ENCODE measurements at regions not wholly inside any gene's neighbourhood (a gene's known extent, or its start where the extent isn't known, plus 50 kb on each side); places are given as distances from the start of the nearest gene placed in this dataset.
A peak's percentile ranks its signal among the peaks of the same experiment; 100 is the strongest.

DNA sequence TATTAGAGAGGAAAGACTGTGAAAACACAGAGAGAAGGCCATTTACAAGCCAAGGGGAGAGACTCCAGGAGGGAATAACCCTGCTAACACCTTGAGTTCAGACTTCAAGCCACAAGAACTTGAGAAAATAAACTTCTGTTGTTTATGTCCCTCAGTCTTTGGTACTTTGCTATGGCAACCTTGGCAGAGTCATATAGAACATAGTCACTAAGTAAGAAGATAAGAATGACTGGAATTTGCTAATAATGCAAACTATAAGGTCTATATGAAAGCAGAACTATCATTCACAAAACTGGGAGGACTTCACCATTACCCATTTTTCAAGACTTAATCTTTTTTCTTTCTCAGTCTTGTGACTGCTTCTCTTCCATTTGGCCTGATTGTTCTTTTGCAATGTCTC is 767.3 kb upstream of the ADAMTS5 start:
- DNase-seq: no peak

DNA sequence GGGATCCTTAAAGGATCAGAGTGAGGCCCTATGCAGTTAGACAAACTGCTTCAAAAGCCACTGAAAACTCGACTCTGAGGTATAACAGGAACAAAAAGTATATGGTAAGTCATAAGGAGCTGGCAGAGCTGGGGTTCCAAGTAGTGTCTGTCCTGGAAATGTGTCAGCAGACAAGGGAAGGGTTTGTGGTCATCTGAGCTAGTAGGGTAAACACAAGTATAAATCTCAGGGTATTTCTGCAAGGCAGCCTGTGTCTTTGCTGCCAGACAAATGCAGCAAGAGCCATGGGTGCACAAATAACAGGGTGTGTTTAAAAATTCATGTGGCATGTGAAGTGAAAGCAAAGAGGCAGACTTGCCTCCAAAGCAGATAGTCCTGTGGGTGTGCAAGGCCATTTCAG is 759.0 kb upstream of the ADAMTS5 start:
- DNase-seq: no peak

- DNase-seq: no peak
These were observed 755.2 kb upstream of the ADAMTS5 start for GRCh38 chr21:27722095-27722494.

DNA sequence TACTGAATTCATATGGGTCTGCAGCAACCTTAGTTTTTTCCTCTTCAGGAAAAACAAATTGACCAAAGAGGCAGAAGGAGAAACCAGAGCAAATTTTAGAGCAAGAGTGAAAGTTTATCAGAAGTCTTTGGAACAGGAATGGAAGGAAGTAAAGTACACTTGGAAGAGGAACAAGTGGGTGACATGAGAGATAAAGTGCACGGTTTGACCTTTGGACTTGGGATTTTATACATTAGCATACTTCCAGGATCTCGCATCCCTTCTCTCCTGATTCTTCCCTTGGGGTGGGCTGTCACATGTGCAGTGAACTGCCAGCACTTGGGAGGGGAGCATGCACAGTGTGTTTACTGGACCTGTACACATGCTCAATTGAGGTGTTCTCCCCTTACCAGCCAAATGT is 754.8 kb upstream of the ADAMTS5 start:
- no peak for DNase-seq

DNA sequence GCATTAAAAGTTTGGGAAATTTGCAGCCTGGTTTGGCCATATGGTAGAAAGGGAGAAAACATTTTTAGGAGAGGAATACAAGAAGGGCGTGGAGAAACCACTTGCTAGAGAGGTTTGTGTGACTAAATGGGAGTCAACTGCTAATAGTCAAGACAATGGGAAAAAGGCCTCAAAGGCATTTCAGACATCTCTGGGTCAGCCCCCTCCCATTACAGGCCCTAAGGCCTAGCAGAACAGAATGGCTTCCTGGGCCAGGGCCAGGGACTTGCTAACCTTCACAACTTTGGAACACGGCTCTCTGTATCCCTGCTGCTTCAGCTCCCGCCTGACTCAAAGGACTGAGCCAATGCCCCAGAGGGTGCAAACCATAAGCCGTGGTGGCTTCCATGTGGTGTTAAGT is 752.3 kb upstream of the ADAMTS5 start:
- no peak for DNase-seq

GRCh38 chr21:27715131-27715530 is 748.2 kb upstream of the ADAMTS5 start:
- DNase-seq: no peak

- no peak for DNase-seq
These were observed 746.5 kb upstream of the ADAMTS5 start for GRCh38 chr21:27713154-27714109.

- DNase-seq: no peak
These were observed 737.8 kb upstream of the ADAMTS5 start for GRCh38 chr21:27704567-27705166.

DNA sequence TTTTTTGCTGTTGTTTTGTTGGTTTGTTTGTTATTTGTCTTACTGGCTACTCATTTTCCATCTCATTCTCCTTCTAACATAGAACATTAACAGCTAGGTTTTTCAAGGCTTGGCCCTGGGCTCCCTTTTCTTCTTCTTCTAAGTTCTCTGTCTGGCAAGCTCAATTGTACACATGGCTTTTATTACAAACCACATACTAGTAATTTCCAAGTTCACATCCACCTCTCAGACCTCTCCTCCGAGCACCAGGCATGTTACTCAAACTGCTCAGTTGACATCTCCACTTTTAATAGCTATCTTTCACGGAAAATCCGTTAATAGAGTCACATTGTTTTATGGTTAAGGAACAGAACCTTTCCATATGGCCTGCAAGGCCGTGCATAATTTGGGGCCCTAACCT is 736.9 kb upstream of the ADAMTS5 start:
- DNase-seq: no peak

- DNase-seq: peak; percentile 67 to 79
These were observed 734.2 kb upstream of the ADAMTS5 start for GRCh38 chr21:27700974-27701614.

DNA sequence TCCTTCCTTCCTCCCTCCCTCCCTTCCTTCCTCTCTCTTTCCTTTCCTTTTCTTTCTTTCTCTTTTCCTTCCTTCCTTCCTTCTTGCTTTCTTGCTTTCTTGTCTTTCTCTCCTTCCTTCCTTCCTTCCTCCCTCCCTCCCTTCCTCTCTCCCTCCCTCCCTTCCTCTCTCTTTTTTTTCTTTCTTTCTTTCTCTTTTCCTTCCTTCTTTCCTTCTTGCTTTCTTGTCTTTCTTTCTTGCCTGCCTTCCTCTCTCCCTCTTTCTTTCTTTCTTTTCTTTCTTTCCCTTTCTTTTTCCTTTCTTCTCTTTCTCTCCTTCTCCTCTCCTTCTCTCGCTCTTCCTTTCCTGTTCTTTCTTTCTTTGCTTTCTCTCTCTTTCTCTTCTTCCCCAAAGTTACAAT is 728.4 kb upstream of the ADAMTS5 start:
- no peak for DNase-seq

- DNase-seq: no peak
These were observed 727.8 kb upstream of the ADAMTS5 start for GRCh38 chr21:27694667-27695066.

GRCh38 chr21:27693376-27693775 is 726.5 kb upstream of the ADAMTS5 start:
- no peak for DNase-seq

GRCh38 chr21:27691516-27691915 is 724.6 kb upstream of the ADAMTS5 start:
- no peak for DNase-seq

DNA sequence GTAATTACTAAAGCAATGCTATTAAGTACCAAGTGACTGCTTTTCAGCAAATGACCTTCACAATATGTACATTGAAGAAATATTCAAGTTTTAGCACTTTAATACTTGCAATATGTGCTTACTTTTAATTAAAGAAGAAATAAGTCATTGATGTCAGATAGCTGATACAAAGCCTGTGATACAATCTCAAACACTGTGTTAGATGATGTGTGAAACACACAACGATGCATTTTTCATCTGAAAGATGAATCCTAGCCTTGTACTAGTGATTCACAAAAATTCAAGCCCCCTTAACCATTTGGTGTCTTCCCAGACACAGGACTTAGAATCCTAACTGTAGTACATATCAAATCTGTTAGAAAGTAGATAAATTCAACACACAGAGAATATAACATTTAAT is 724.1 kb upstream of the ADAMTS5 start:
- no peak for DNase-seq

GRCh38 chr21:27690426-27690825 is 723.5 kb upstream of the ADAMTS5 start:
- DNase-seq: no peak

- DNase-seq: no peak
These were observed 721.9 kb upstream of the ADAMTS5 start for GRCh38 chr21:27688773-27689172.

DNA sequence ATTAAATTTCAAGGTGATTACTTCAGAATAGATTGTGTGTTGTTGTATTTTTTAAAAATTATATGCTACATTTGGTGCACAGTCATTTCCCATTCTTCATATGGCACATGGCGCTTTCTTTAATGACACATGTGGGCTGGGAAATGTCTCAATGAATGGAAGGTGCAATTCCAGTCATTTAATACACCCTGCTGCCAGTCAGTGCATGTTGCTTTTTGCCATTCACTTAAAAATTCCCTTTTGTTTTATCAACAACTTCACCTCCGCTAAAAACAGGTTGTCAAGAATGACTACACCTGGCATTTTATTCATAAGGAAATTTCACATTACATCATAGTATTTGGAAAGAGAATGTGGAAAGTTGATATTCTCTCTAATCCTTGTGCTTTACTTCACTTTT is 716.4 kb upstream of the ADAMTS5 start:
- no peak for DNase-seq

DNA sequence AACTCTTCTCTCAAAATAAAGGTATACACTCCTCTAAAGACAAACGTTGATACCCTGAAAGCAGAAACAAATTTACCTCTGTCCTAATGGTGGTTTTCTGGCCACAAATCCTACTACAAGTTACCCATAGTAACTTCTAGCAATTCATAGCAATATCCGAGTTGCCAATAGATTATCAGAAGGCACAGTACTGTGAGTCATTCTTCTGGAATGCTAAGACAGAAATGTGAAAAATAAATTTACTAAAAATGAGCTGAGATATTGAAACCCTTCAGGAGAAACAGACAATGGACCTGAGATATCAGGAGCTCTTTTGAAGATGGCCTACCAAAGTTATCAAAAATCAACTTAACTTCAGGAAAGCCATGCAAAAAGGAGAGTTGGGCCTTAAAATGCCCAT is 715.0 kb upstream of the ADAMTS5 start:
- no peak for DNase-seq

- DNase-seq: no peak
These were observed 714.1 kb upstream of the ADAMTS5 start for GRCh38 chr21:27681038-27681437.

GRCh38 chr21:27680181-27680580 is 713.3 kb upstream of the ADAMTS5 start:
- DNase-seq: no peak

- no peak for DNase-seq
These were observed 711.6 kb upstream of the ADAMTS5 start for GRCh38 chr21:27678511-27678910.

GRCh38 chr21:27677546-27677945 is 710.7 kb upstream of the ADAMTS5 start:
- DNase-seq: no peak

- no peak for DNase-seq
These were observed 708.4 kb upstream of the ADAMTS5 start for GRCh38 chr21:27675306-27675705.

Data from inflammatory macrophage (primary cell).